Fibroblast of villous mesenchyme (primary cell): ENCODE measurements at regions not wholly inside any gene's neighbourhood (a gene's known extent, or its start where the extent isn't known, plus 50 kb on each side); places are given as distances from the start of the nearest gene placed in this dataset.
A peak's percentile ranks its signal among the peaks of the same experiment; 100 is the strongest.

Source experiments
- DNase-seq: peaks from one replicate; pipeline ENCODE4 v3.0.0-alpha.2; 2010; ENCODE audit warnings: low read depth
- H3K4me3 ChIP-seq: 2 replicates; pipeline ENCODE4 v1.5.1; 2011; ENCODE audit warnings: low read depth, mild to moderate bottlenecking, low read length
- TF ChIP-seq, protein P1 (sequence below): IDR thresholded peaks from 2 replicates; pipeline ENCODE4 v1.5.1; 2012; ENCODE audit warnings: low read depth, mild to moderate bottlenecking, low read length; ENCODE audit not compliant: insufficient read depth

DNA sequence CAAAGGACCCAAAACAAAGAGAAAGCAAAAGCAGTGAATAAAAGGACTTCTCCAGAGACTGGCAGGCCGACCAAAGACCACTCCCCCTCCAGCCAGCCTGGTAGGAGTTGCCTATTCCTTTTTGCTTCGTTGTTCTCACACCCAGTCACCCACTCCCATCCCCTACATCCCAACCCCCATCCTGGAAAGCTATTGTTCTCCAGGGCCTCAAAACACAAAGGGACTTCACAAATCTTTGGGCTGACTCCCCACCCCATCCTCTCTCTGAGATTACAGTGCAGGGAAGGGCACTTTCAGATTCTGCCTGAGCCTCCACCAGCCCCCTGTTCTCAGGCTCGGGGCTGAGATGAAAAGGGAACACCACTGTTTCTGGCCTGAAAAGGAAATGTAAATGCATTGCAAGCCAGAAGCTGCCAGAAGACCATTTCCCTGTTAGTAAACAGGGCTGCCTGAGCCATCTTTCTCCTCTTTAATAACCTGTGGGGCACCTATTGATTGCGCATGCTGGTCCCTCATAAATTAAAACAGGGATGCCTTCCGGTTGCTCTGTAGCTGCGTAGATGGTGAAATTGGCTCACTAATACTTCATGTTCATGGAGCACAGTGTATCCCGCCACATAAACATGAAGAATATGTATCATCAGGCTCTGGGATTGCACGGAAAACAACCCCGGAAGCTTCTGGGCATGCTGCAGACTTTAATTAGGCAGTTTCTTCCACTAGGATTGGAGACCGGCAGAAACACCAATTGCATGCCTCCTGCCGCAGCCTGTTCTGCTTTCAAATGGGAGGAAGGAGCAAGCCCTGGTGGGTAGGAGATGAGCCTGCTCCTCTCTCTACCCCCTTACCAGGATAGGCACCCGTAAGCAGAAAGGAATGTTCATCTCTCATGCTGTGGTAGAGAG is 130.3 kb upstream of the FUT8 start:
- TF ChIP-seq, protein P1, sequence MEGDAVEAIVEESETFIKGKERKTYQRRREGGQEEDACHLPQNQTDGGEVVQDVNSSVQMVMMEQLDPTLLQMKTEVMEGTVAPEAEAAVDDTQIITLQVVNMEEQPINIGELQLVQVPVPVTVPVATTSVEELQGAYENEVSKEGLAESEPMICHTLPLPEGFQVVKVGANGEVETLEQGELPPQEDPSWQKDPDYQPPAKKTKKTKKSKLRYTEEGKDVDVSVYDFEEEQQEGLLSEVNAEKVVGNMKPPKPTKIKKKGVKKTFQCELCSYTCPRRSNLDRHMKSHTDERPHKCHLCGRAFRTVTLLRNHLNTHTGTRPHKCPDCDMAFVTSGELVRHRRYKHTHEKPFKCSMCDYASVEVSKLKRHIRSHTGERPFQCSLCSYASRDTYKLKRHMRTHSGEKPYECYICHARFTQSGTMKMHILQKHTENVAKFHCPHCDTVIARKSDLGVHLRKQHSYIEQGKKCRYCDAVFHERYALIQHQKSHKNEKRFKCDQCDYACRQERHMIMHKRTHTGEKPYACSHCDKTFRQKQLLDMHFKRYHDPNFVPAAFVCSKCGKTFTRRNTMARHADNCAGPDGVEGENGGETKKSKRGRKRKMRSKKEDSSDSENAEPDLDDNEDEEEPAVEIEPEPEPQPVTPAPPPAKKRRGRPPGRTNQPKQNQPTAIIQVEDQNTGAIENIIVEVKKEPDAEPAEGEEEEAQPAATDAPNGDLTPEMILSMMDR: no peak
- H3K4me3 ChIP-seq: no peak overlapping the region
- DNase-seq: peak; percentile 57

DNA sequence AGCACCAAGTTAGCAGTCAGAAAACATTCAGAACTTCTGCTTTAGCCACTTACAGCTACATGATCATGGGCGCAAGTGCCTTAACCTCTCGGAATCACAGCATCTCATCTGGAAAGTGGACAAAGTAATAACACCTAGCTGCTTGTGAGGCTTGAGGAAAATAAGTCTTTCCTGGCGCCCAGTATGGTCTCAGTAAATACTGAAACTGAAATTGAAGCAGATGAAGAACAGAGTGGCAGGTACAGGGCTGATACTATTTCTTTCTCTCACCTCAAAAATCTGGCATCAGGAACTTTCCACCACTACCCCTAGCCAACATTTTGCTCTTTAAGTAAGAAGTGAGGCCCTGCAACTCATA is 129.7 kb upstream of the FUT8 start:
- DNase-seq: no peak
- H3K4me3 ChIP-seq: no peak overlapping the region
- TF ChIP-seq, protein P1: no peak

- H3K4me3 ChIP-seq: no peak overlapping the region
- TF ChIP-seq, protein P1: peak; percentile 48
- DNase-seq: peak; percentile 36
Measured at GRCh38 chr14:65286443-65286842, 126.1 kb upstream of the FUT8 start.

GRCh38 chr14:65287264-65288131 is 125.0 kb upstream of the FUT8 start:
- TF ChIP-seq, protein P1: no peak
- DNase-seq: no peak
- H3K4me3 ChIP-seq: no peak overlapping the region

- H3K4me3 ChIP-seq: no peak overlapping the region
- TF ChIP-seq, protein P1: no peak
- DNase-seq: peak; percentile 73
Measured at GRCh38 chr14:65290830-65291229, 121.7 kb upstream of the FUT8 start.

DNA sequence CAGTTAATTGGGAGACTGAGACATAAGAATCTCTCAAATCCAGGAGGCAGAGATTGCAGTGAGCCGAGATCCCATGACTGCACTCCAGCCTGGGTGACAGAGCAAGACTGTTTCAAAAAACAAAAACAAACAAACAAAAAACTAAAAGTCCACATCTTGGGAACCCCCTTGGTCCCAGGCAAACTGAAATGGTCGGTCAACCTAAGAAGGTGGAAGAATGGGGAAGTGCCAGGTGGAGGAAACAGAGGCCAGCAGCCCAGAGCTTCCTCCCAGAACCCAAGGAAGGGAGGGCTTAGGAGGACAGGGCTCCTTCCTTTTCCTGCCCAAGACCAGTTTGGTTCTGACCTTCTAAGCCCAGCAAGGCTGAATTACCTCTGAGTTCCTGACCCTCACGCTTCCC is 121.0 kb upstream of the FUT8 start:
- TF ChIP-seq, protein P1: no peak
- no peak overlapping the region for H3K4me3 ChIP-seq
- no peak for DNase-seq
